Uterus (tissue), 2 donors: ENCODE measurements at regions not wholly inside any gene's neighbourhood (a gene's known extent, or its start where the extent isn't known, plus 50 kb on each side); places are given as distances from the start of the nearest gene placed in this dataset.

Experiments used
- POLR2A ChIP-seq, 2 donors: fragments of 450-650 bp; IDR thresholded peaks; one replicate each; pipeline ENCODE4 v1.6.1; 2016; ENCODE audit warnings: antibody characterized with exemption in 2 of 2, mild to moderate bottlenecking in 1 of 2, moderate library complexity in 1 of 2
- TF ChIP-seq, protein P1 (sequence below), 4 experiments: fragments of 200-600 bp in 2 of 4; fragments of 450-650 bp in 2 of 4; sonication (generic) in 2 of 4; IDR thresholded peaks; one replicate each; pipeline ENCODE4 v1.5.1; 2016 to 2019; ENCODE audit warnings: antibody characterized with exemption in 4 of 4, mild to moderate bottlenecking in 2 of 4, moderate library complexity in 1 of 4

DNA sequence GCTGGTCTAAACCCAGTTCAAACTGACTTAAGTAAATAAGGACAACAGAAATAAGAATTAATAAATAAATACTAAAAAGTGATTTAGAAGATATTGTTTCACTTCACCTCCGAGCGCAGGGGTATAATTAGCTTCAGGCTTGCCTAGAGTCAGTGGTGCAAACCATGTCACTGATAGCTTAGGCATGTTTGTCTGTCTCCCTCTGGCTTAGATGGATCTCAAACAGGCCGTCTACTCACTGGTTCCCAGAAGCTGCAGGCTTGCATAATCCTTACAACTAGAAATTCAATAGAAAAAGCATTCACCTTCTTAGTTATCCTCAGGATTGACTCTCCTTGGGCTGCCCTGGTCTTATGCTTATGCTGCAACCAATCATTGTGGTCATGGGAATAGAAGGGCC, 629.8 kb upstream of the WWC1 start:
- TF ChIP-seq, protein P1, sequence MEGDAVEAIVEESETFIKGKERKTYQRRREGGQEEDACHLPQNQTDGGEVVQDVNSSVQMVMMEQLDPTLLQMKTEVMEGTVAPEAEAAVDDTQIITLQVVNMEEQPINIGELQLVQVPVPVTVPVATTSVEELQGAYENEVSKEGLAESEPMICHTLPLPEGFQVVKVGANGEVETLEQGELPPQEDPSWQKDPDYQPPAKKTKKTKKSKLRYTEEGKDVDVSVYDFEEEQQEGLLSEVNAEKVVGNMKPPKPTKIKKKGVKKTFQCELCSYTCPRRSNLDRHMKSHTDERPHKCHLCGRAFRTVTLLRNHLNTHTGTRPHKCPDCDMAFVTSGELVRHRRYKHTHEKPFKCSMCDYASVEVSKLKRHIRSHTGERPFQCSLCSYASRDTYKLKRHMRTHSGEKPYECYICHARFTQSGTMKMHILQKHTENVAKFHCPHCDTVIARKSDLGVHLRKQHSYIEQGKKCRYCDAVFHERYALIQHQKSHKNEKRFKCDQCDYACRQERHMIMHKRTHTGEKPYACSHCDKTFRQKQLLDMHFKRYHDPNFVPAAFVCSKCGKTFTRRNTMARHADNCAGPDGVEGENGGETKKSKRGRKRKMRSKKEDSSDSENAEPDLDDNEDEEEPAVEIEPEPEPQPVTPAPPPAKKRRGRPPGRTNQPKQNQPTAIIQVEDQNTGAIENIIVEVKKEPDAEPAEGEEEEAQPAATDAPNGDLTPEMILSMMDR (IDR thresholded peaks at IDR 0.05): no peak
- no peak for TF ChIP-seq POLR2A (IDR thresholded peaks at IDR 0.05)
